ENCODE measurements at regions not wholly inside any gene's neighbourhood (a gene's known extent, or its start where the extent isn't known, plus 50 kb on each side); places are given as distances from the start of the nearest gene placed in this dataset.

GRCh38 chr13:32893176-32893575 lies 123.0 kb upstream of the KL start:
- TF ChIP-seq POLR2A (IDR thresholded peaks at IDR 0.05; ENCODE audit: extremely low read depth, insufficient read length) (no peak), MYC (IDR thresholded peaks at IDR 0.05; ENCODE audit: low read depth, low read length) (no peak), MAX (IDR thresholded peaks at IDR 0.05; ENCODE audit: low read depth, low read length) (no peak), CTCF (IDR thresholded peaks at IDR 0.05; ENCODE audit: low read depth, low read length) (no peak)
- no peak overlapping the region for H3K4me3 ChIP-seq (ENCODE audit: low read depth, low read length)
- DNase-seq (ENCODE audit: low read depth), result peak; percentile 57

- TF ChIP-seq CTCF (IDR thresholded peaks at IDR 0.05; ENCODE audit: low read depth, low read length) (no peak), POLR2A (IDR thresholded peaks at IDR 0.05; ENCODE audit: extremely low read depth, insufficient read length) (no peak), MAX (IDR thresholded peaks at IDR 0.05; ENCODE audit: low read depth, low read length) (peak; percentile 86), MYC (IDR thresholded peaks at IDR 0.05; ENCODE audit: low read depth, low read length) (peak; percentile 93)
- DNase-seq (ENCODE audit: low read depth), result peak; percentile 92
- H3K4me3 ChIP-seq (ENCODE audit: low read depth, low read length), result no peak overlapping the region
These were observed 121.6 kb upstream of the KL start for GRCh38 chr13:32894589-32895001.

- TF ChIP-seq MAX (IDR thresholded peaks at IDR 0.05; ENCODE audit: low read depth, low read length), result no peak
- TF ChIP-seq POLR2A (IDR thresholded peaks at IDR 0.05; ENCODE audit: extremely low read depth, insufficient read length), result no peak
- TF ChIP-seq MYC (IDR thresholded peaks at IDR 0.05; ENCODE audit: low read depth, low read length), result no peak
- TF ChIP-seq CTCF (IDR thresholded peaks at IDR 0.05; ENCODE audit: low read depth, low read length), result no peak
- peak; percentile 48 for DNase-seq (ENCODE audit: low read depth)
- H3K4me3 ChIP-seq (ENCODE audit: low read depth, low read length), result no peak overlapping the region
These were observed 120.9 kb upstream of the KL start for GRCh38 chr13:32895296-32895695.

- no peak for TF ChIP-seq MAX (IDR thresholded peaks at IDR 0.05; ENCODE audit: low read depth, low read length)
- TF ChIP-seq CTCF (IDR thresholded peaks at IDR 0.05; ENCODE audit: low read depth, low read length), result no peak
- no peak for TF ChIP-seq MYC (IDR thresholded peaks at IDR 0.05; ENCODE audit: low read depth, low read length)
- no peak for TF ChIP-seq POLR2A (IDR thresholded peaks at IDR 0.05; ENCODE audit: extremely low read depth, insufficient read length)
- no peak overlapping the region for H3K4me3 ChIP-seq (ENCODE audit: low read depth, low read length)
These were observed 118.9 kb upstream of the KL start for GRCh38 chr13:32897296-32897695.

GRCh38 chr13:32902029-32902780 lies 114.0 kb upstream of the KL start:
- no peak for DNase-seq (ENCODE audit: low read depth)
- H3K4me3 ChIP-seq (ENCODE audit: low read depth, low read length), result no peak overlapping the region
- TF ChIP-seq MYC (IDR thresholded peaks at IDR 0.05; ENCODE audit: low read depth, low read length) (no peak), CTCF (IDR thresholded peaks at IDR 0.05; ENCODE audit: low read depth, low read length) (no peak), POLR2A (IDR thresholded peaks at IDR 0.05; ENCODE audit: extremely low read depth, insufficient read length) (no peak), MAX (IDR thresholded peaks at IDR 0.05; ENCODE audit: low read depth, low read length) (no peak)

More at GRCh38 chr13:32897296-32897695, 118.9 kb upstream of the KL start:
- DNase-seq (ENCODE audit: low read depth), result no peak

Data from NB4 (cell line).